ENCODE measurements at regions not wholly inside any gene's neighbourhood (a gene's known extent, or its start where the extent isn't known, plus 50 kb on each side); places are given as distances from the start of the nearest gene placed in this dataset.

- no peak for TF ChIP-seq YY1 (IDR thresholded peaks at IDR 0.05; ENCODE audit: low read depth)
- no peak for TF ChIP-seq USF1 (IDR thresholded peaks at IDR 0.05)
- TF ChIP-seq CEBPB (IDR thresholded peaks at IDR 0.05) = no peak
- TF ChIP-seq TAF1 (IDR thresholded peaks at IDR 0.05; ENCODE audit: low read depth) = no peak
- no peak for TF ChIP-seq REST (IDR thresholded peaks at IDR 0.05; ENCODE audit: low read depth)
- TF ChIP-seq CREB1 (IDR thresholded peaks at IDR 0.05; ENCODE audit: low read depth) = no peak
- no peak for TF ChIP-seq MAX (IDR thresholded peaks at IDR 0.05)
- TF ChIP-seq TEAD4 (IDR thresholded peaks at IDR 0.05) = no peak
Observed at GRCh38 chr12:19058235-19059021, 71.1 kb upstream of the PLEKHA5 start.
